ENCODE measurements at regions not wholly inside any gene's neighbourhood (a gene's known extent, or its start where the extent isn't known, plus 50 kb on each side); places are given as distances from the start of the nearest gene placed in this dataset.

DNA sequence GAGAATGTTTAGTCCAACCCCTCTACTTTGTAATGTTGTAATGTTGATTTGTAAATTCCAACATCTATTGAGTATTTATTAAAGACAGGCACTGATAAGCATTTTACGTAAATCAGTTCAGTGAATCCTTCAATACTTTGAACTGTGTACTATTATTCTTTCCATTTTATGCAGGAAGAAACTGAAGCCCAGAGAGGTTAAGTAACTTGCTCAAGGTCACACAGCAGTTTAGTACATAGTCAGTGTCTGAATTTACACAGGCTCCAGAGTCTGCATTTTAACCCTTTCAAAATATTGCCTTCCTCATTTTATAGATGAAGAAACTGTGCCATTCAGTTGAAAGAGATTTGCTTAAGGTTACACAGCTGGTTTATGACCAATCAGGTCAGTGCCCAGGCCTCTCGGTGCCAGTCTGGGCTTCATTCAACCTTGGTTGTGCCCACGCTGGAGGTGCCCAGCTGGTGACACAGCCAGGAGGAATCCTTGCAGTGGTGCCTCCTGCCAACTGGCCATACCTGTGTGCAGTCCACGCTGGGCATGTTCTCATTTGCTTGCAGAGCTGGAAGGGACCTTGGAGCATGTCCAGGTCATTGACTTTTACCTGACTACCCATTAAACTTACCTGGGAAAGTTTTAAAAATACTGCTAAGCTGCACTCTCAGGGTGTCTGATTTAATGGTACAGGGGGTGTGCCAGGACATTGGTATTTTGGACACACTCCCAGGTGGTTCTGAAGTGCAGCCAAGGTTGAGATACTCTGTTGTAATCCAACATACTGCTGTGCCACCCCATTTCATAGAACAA, 74.3 kb upstream of the CYRIA start:
- TF ChIP-seq POLR2AphosphoS5 (IDR thresholded peaks at IDR 0.05; ENCODE audit: low read depth, low read length) = no peak
- TF ChIP-seq POLR2A (IDR thresholded peaks at IDR 0.05; ENCODE audit: low read depth, low read length) = no peak
- TF ChIP-seq POU2F2 (IDR thresholded peaks at IDR 0.05; ENCODE audit: low read depth, low read length) = no peak
- TF ChIP-seq PAX5 (IDR thresholded peaks at IDR 0.05; ENCODE audit: insufficient read depth, low read length, severe bottlenecking) = no peak
